ENCODE measurements at regions not wholly inside any gene's neighbourhood (a gene's known extent, or its start where the extent isn't known, plus 50 kb on each side); places are given as distances from the start of the nearest gene placed in this dataset.

DNA sequence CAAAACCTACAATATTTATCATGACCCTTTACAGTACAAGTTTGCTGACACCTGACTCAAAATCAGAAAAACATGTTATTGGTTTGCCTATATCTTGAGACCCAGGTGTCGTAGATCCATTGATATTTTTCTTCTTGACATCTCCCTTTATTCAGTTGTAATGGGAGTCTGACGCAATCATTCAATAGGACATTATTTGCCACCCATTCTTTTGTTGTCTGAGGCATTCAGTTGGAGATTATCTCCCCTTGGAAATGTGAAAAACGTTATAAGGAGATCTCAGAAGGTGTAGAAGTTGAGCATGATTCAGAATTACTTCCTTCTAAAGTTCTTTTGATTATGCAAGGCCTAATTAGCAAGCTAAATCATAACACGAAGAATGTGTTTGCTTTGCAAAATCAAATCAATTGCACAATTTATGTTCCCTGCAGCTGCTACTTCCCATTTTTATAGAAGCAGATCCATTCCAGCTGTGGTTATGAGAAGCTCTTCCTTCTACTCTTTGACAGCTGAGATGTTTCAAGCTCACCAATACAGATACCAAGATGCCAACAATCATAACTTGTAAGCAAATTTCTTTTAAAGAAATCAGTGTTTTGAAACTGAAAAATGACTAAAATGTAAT lies 228.2 kb upstream of the SYT1 start:
- Histone ChIP-seq H3K27ac (no peak overlapping the region), H3K79me2 (no peaks in the 10 kb centered on the region), H3K9me3 (ENCODE audit: control insufficient read depth, low read length) (no peaks in the 10 kb centered on the region), H2AFZ (no peak overlapping the region), H3K4me1 (no peaks in the 10 kb centered on the region), H3K36me3 (ENCODE audit: control insufficient read depth, insufficient read depth, low read length) (no peaks in the 10 kb centered on the region), H3K27me3 (ENCODE audit: control insufficient read depth, insufficient read depth, low read length) (no peaks in the 10 kb centered on the region), H3K4me3 (ENCODE audit: low read depth, low read length) (no peak overlapping the region), H3K4me2 (ENCODE audit: low read length) (no peak overlapping the region), H3K9ac (no peak overlapping the region)
- TF ChIP-seq, protein P1, sequence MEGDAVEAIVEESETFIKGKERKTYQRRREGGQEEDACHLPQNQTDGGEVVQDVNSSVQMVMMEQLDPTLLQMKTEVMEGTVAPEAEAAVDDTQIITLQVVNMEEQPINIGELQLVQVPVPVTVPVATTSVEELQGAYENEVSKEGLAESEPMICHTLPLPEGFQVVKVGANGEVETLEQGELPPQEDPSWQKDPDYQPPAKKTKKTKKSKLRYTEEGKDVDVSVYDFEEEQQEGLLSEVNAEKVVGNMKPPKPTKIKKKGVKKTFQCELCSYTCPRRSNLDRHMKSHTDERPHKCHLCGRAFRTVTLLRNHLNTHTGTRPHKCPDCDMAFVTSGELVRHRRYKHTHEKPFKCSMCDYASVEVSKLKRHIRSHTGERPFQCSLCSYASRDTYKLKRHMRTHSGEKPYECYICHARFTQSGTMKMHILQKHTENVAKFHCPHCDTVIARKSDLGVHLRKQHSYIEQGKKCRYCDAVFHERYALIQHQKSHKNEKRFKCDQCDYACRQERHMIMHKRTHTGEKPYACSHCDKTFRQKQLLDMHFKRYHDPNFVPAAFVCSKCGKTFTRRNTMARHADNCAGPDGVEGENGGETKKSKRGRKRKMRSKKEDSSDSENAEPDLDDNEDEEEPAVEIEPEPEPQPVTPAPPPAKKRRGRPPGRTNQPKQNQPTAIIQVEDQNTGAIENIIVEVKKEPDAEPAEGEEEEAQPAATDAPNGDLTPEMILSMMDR (IDR thresholded peaks at IDR 0.05) = no peak

DNA sequence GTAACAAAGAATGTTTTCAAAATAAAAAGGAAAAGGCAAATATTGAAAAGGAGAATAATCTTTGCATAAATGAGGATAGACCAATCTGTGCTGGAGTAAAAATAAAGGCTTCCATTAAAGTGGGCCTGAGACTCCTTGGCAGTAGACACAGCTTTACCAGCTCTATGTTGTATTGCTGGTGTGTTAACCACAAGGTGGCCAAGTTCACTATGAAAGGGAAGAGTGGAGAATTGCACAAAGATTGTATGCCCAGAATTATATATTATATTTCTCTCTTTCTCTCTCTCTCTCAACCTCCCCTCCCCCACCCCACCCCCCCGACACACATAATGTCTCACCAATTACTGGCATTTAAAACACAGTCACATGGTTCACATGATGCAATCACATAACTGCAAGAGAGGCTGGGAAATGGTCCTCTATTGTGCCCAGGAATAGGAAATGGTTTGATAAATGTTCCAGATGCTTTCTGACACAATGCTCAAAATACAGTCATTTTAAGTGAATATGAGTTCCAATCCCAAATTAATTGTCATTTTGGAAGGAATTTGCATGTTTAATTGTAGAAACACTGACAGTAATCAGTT lies 222.6 kb upstream of the SYT1 start:
- TF ChIP-seq, protein P1 (IDR thresholded peaks at IDR 0.05) = no peak
- H3K79me2 ChIP-seq = no peaks in the 10 kb centered on the region
- H3K4me2 ChIP-seq (ENCODE audit: low read length) = no peak overlapping the region
- no peak overlapping the region for H2AFZ ChIP-seq
- H3K27ac ChIP-seq = no peak overlapping the region
- H3K9me3 ChIP-seq (ENCODE audit: control insufficient read depth, low read length) = no peaks in the 10 kb centered on the region
- no peaks in the 10 kb centered on the region for H3K36me3 ChIP-seq (ENCODE audit: control insufficient read depth, insufficient read depth, low read length)
- no peaks in the 10 kb centered on the region for H3K27me3 ChIP-seq (ENCODE audit: control insufficient read depth, insufficient read depth, low read length)
- H3K4me1 ChIP-seq = no peaks in the 10 kb centered on the region
- H3K4me3 ChIP-seq (ENCODE audit: low read depth, low read length) = no peak overlapping the region
- H3K9ac ChIP-seq = no peak overlapping the region

DNA sequence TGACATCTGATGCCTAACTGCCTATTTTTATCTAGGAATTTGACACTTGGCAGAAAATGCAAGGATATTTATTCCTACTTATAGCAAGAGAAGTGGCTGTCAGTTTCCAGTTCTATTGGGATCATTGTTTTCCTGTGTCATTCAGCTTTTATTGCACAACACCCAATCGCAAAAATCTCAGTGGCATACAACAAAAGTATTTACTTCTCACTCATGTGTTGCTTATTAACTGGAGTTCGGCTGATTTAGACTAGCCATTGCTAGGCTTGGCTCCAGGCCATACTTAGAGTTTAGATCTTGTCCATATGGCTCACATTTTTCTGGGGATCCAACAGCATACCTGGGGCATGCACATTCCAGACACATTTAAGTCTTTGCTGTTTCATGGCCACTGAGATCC lies 218.6 kb upstream of the SYT1 start:
- Histone ChIP-seq H3K27ac (no peak overlapping the region), H3K36me3 (ENCODE audit: control insufficient read depth, insufficient read depth, low read length) (no peaks in the 10 kb centered on the region), H2AFZ (no peak overlapping the region), H3K27me3 (ENCODE audit: control insufficient read depth, insufficient read depth, low read length) (no peaks in the 10 kb centered on the region), H3K79me2 (no peaks in the 10 kb centered on the region), H3K9me3 (ENCODE audit: control insufficient read depth, low read length) (no peaks in the 10 kb centered on the region), H3K4me3 (ENCODE audit: low read depth, low read length) (no peak overlapping the region), H3K4me2 (ENCODE audit: low read length) (peak overlapping the region; percentile 5), H3K9ac (no peak overlapping the region), H3K4me1 (no peaks in the 10 kb centered on the region)
- TF ChIP-seq, protein P1 (IDR thresholded peaks at IDR 0.05) = no peak

DNA sequence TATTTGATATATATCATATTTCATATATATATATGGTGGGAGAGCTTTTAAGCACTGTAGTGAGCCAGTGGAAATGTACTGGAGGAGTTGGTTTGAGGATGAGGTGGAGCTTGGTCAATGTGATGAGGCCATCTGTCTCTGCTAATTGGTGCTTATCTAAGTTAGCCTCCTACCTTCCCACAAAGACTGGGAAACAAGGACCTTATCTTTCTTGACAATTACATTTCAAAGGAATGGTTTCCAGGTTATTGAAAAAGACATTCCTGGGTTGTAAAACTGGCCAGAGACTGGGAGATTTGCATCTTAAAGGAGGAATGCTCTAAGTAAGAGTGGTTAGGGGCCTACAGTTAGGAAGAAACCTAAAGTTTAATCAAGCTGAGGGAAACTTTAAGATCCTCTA lies 212.8 kb upstream of the SYT1 start:
- Histone ChIP-seq H3K27me3 (ENCODE audit: control insufficient read depth, insufficient read depth, low read length) (no peaks in the 10 kb centered on the region), H3K9ac (no peak overlapping the region), H3K79me2 (no peaks in the 10 kb centered on the region), H3K36me3 (ENCODE audit: control insufficient read depth, insufficient read depth, low read length) (no peaks in the 10 kb centered on the region), H3K4me1 (no peaks in the 10 kb centered on the region), H3K4me2 (ENCODE audit: low read length) (no peak overlapping the region), H3K9me3 (ENCODE audit: control insufficient read depth, low read length) (no peaks in the 10 kb centered on the region), H3K27ac (no peak overlapping the region), H2AFZ (no peak overlapping the region), H3K4me3 (ENCODE audit: low read depth, low read length) (no peak overlapping the region)
- TF ChIP-seq, protein P1 (IDR thresholded peaks at IDR 0.05) = no peak

DNA sequence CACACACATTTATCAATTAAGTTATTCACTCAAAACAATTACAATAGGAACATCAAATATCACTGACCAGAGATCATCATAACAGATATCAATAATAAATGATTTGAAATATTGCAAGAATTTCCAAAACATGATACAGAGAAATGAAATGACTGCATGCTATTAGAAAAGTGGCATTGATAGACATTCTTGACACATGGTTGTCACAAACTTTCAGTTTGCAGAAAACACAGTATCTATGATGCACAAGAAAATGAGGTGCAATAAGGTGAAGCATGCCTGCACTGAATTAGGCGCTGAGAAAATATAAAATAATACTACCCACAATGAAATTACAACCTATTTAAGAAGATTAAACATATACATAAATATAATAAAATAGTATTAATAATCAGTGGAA lies 198.0 kb upstream of the SYT1 start:
- H3K27me3 ChIP-seq (ENCODE audit: control insufficient read depth, insufficient read depth, low read length) = no peaks in the 10 kb centered on the region
- TF ChIP-seq, protein P1 (IDR thresholded peaks at IDR 0.05) = no peak
- H3K79me2 ChIP-seq = no peaks in the 10 kb centered on the region
- H3K4me1 ChIP-seq = no peaks in the 10 kb centered on the region
- H3K9ac ChIP-seq = no peak overlapping the region
- no peaks in the 10 kb centered on the region for H3K36me3 ChIP-seq (ENCODE audit: control insufficient read depth, insufficient read depth, low read length)
- H3K4me2 ChIP-seq (ENCODE audit: low read length) = no peak overlapping the region
- H2AFZ ChIP-seq = no peak overlapping the region
- H3K4me3 ChIP-seq (ENCODE audit: low read depth, low read length) = no peak overlapping the region
- H3K9me3 ChIP-seq (ENCODE audit: control insufficient read depth, low read length) = no peaks in the 10 kb centered on the region
- H3K27ac ChIP-seq = no peak overlapping the region

Data from parathyroid adenoma (tissue), 2 donors.